ENCODE measurements at regions not wholly inside any gene's neighbourhood (a gene's known extent, or its start where the extent isn't known, plus 50 kb on each side); places are given as distances from the start of the nearest gene placed in this dataset.

DNA sequence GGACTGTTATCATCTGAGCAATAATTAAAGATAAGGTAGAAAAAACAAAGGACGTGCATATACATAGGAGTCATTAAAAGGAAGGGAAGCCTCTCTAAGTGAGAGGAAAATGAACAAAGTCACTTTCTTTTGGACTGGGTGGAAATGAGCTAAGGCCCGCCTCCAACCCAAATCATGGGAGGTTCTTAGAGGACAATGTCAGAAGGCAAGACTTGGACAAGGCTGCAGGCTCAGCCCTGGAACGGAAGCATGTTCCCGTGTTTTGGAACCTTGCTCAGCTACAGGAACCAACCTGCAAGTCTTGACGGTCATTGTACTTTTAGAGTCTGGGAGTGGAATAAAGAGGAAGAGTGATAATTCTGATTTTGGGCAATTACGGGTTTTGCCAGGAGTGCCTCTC is 59.4 kb upstream of the EPB41L3 start:
- ATAC-seq: no peak
- intact Hi-C loops (cut with DNase I): no loop called here
- Histone ChIP-seq H3K9me3 (no peaks in the 10 kb centered on the region), H3K4me1 (no peaks in the 10 kb centered on the region), H3K4me3 (no peak overlapping the region), H3K27ac (no peak overlapping the region), H3K27me3 (no peaks in the 10 kb centered on the region), H3K36me3 (replicated peaks in 1 of 2; ENCODE audit: insufficient read depth in 1 of 2, low read depth in 2 of 2) (no peaks in the 10 kb centered on the region)
- TF ChIP-seq POLR2A (IDR thresholded peaks at IDR 0.05) (no peak), CTCF (IDR thresholded peaks at IDR 0.05) (no peak)
- 62 to 75% methylated on average over 6 of the region's 6 CpGs for WGBS, 2 donors
- DNase-seq: no peak

DNA sequence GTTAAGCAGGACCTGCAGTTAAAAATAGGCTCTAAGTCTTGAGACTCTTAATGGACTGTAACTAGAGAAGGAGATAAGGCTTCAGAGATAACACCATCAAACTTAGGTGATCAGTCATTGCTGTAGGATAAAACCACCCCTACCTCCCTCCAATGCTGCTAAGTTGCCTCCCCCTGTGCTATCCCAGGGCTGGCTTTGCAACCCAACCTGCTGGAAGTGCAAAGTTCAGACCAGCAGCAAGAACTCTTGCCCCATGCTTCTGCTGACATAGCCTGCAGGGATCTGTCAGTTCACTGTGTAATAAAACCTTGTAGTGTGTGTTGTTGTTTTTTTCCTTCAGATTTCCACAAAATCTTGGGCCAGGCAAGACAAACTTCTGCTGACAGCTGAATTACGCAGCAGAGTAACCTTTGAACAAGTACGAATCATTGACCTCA is 57.4 kb upstream of the EPB41L3 start:
- 52 to 57% methylated on average over 2 of the region's 2 CpGs for WGBS, 2 donors
- DNase-seq (no peak), ATAC-seq (no peak)
- intact Hi-C loops (cut with DNase I): no loop called here
- TF ChIP-seq POLR2A (IDR thresholded peaks at IDR 0.05): no peak
- no peak for TF ChIP-seq CTCF (IDR thresholded peaks at IDR 0.05)
- Histone ChIP-seq H3K27ac (no peak overlapping the region), H3K9me3 (no peaks in the 10 kb centered on the region), H3K4me1 (no peaks in the 10 kb centered on the region), H3K36me3 (replicated peaks in 1 of 2; ENCODE audit: insufficient read depth in 1 of 2, low read depth in 2 of 2) (no peaks in the 10 kb centered on the region), H3K27me3 (no peaks in the 10 kb centered on the region), H3K4me3 (no peak overlapping the region)

GRCh38 chr18:5600378-5601071 is 56.7 kb upstream of the EPB41L3 start:
- Histone ChIP-seq H3K4me1 (no peaks in the 10 kb centered on the region), H3K27ac (no peak overlapping the region), H3K9me3 (no peaks in the 10 kb centered on the region), H3K4me3 (no peak overlapping the region), H3K36me3 (replicated peaks in 1 of 2; ENCODE audit: insufficient read depth in 1 of 2, low read depth in 2 of 2) (no peaks in the 10 kb centered on the region), H3K27me3 (no peaks in the 10 kb centered on the region)
- TF ChIP-seq CTCF (IDR thresholded peaks at IDR 0.05): peak; percentile 16 to 57 (median 51)
- no peak for TF ChIP-seq POLR2A (IDR thresholded peaks at IDR 0.05)
- DNase-seq (no peak), ATAC-seq (no peak)
- intact Hi-C loops (cut with DNase I): no loop called here
- 32 to 40% methylated on average over 4 of the region's 4 CpGs for WGBS, 2 donors

- Histone ChIP-seq H3K27ac (no peak overlapping the region), H3K27me3 (no peaks in the 10 kb centered on the region), H3K4me3 (no peak overlapping the region), H3K36me3 (replicated peaks in 1 of 2; ENCODE audit: insufficient read depth in 1 of 2, low read depth in 2 of 2) (no peaks in the 10 kb centered on the region), H3K9me3 (no peaks in the 10 kb centered on the region), H3K4me1 (no peaks in the 10 kb centered on the region)
- intact Hi-C loops (cut with DNase I): no loop called here
- WGBS, 2 donors: 39 to 60% methylated on average over 2 of the region's 2 CpGs
- no peak for ATAC-seq
- DNase-seq: no peak
- TF ChIP-seq CTCF (IDR thresholded peaks at IDR 0.05): no peak
- TF ChIP-seq POLR2A (IDR thresholded peaks at IDR 0.05): no peak
Observed at GRCh38 chr18:5596585-5596984, 52.8 kb upstream of the EPB41L3 start.

Measured in body of pancreas (tissue), 4 donors.